ENCODE measurements at regions not wholly inside any gene's neighbourhood (a gene's known extent, or its start where the extent isn't known, plus 50 kb on each side); places are given as distances from the start of the nearest gene placed in this dataset.
"Not testable (repeated sequence)": the region's sequence is repeated elsewhere in the genome, so short reads cannot be mapped to it uniquely, and the experiment has no call there.

- no peak for DNase-seq (ENCODE audit: low spot score)
Observed at GRCh38 chr6:6978731-6979130, 129.0 kb upstream of the RREB1 start.

GRCh38 chr6:6980999-6981597 lies 126.7 kb upstream of the RREB1 start:
- no peak for DNase-seq (ENCODE audit: low spot score)

- DNase-seq (ENCODE audit: low spot score): no peak
Observed at GRCh38 chr6:6981681-6982322, 126.0 kb upstream of the RREB1 start.

- DNase-seq (ENCODE audit: low spot score): no peak
Observed at GRCh38 chr6:6982663-6983062, 125.1 kb upstream of the RREB1 start.

GRCh38 chr6:6984585-6985366 lies 123.0 kb upstream of the RREB1 start:
- no peak for DNase-seq (ENCODE audit: low spot score)

GRCh38 chr6:6986344-6986743 lies 121.4 kb upstream of the RREB1 start:
- DNase-seq (ENCODE audit: low spot score): no peak

- DNase-seq (ENCODE audit: low spot score): no peak
Observed at GRCh38 chr6:6987749-6988148, 120.0 kb upstream of the RREB1 start.

GRCh38 chr6:6990059-6990458 lies 117.7 kb upstream of the RREB1 start:
- DNase-seq (ENCODE audit: low spot score): not testable (repeated sequence)

- DNase-seq (ENCODE audit: low spot score): no peak
Observed at GRCh38 chr6:6993503-6994237, 114.1 kb upstream of the RREB1 start.

- no peak for DNase-seq (ENCODE audit: low spot score)
Observed at GRCh38 chr6:6994796-6995195, 113.0 kb upstream of the RREB1 start.

GRCh38 chr6:6995328-6995727 lies 112.4 kb upstream of the RREB1 start:
- no peak for DNase-seq (ENCODE audit: low spot score)

- no peak for DNase-seq (ENCODE audit: low spot score)
Observed at GRCh38 chr6:6996124-6996523, 111.6 kb upstream of the RREB1 start.

- DNase-seq (ENCODE audit: low spot score): no peak
Observed at GRCh38 chr6:6997263-6998193, 110.2 kb upstream of the RREB1 start.

GRCh38 chr6:6998194-6998569 lies 109.6 kb upstream of the RREB1 start:
- DNase-seq (ENCODE audit: low spot score): no peak

- no peak for DNase-seq (ENCODE audit: low spot score)
Observed at GRCh38 chr6:7000825-7001777, 106.7 kb upstream of the RREB1 start.

- no peak for DNase-seq (ENCODE audit: low spot score)
Observed at GRCh38 chr6:7003041-7003440, 104.7 kb upstream of the RREB1 start.

GRCh38 chr6:7004581-7005297 lies 103.0 kb upstream of the RREB1 start:
- DNase-seq (ENCODE audit: low spot score): no peak

- DNase-seq (ENCODE audit: low spot score): no peak
Observed at GRCh38 chr6:7006515-7007191, 101.1 kb upstream of the RREB1 start.

- no peak for DNase-seq (ENCODE audit: low spot score)
Observed at GRCh38 chr6:7008451-7008988, 99.2 kb upstream of the RREB1 start.
